Gastrocnemius medialis (tissue), 4 donors: ENCODE measurements at regions not wholly inside any gene's neighbourhood (a gene's known extent, or its start where the extent isn't known, plus 50 kb on each side); places are given as distances from the start of the nearest gene placed in this dataset.

Source experiments
- ATAC-seq, 2 donors: fragments of 150-250 bp; one replicate each; pipeline ENCODE4 v1.9.1; 2016
- DNase-seq, 2 donors: peaks; one replicate each; pipeline ENCODE4 v3.0.0-alpha.2; 2019
- H3K27ac ChIP-seq, 4 donors: fragments of 200-600 bp; sonication (generic); 1 replicate in 1 of 4; 2 replicates in 3 of 4; pipeline ENCODE4 v1.5.1; 2016 to 2018; ENCODE audit warnings: mild to moderate bottlenecking in 2 of 4, moderate library complexity in 1 of 4
- H3K27me3 ChIP-seq, 3 donors: fragments of 200-600 bp; sonication (generic) in 2 of 3; 1 replicate in 1 of 3; 2 replicates in 2 of 3; pipeline versions ENCODE4 v1.5.1 to v1.6.0; 2016 to 2019; ENCODE audit warnings: mild to moderate bottlenecking in 1 of 3, moderate library complexity in 1 of 3
- H3K36me3 ChIP-seq, 2 donors: fragments of 200-600 bp; sonication (generic) in 1 of 2; one replicate each; pipeline ENCODE4 v1.5.1; 2017 to 2018
- H3K4me1 ChIP-seq, 2 donors: fragments of 200-600 bp; sonication (generic) in 1 of 2; one replicate each; pipeline ENCODE4 v1.5.1; 2016 to 2017; ENCODE audit warnings: mild to moderate bottlenecking in 2 of 2
- H3K4me3 ChIP-seq, 4 donors: fragments of 200-600 bp; sonication (generic) in 3 of 4; 1 replicate in 1 of 4; 2 replicates in 3 of 4; pipeline ENCODE4 v1.5.1; 2016 to 2019; ENCODE audit warnings: mild to moderate bottlenecking in 2 of 4
- H3K9me3 ChIP-seq, 3 donors: fragments of 200-600 bp; sonication (generic) in 2 of 3; 1 replicate in 1 of 3; 2 replicates in 2 of 3; pipeline ENCODE4 v1.5.1; 2016 to 2019
- CTCF ChIP-seq, 5 experiments: fragments of 450-650 bp in 3 of 5; fragments of 200-600 bp in 2 of 5; sonication (generic) in 2 of 5; IDR thresholded peaks in 4 of 5; conservative IDR thresholded peaks in 1 of 5; 1 replicate in 4 of 5; 2 replicates in 1 of 5; pipeline ENCODE4 v1.5.1; 2016 to 2019; ENCODE audit warnings: antibody characterized with exemption in 5 of 5, mild to moderate bottlenecking in 3 of 5, moderate library complexity in 3 of 5
- POLR2A ChIP-seq, 2 donors: fragments of 450-650 bp; IDR thresholded peaks; one replicate each; pipeline ENCODE4 v1.6.1; 2017; ENCODE audit warnings: antibody characterized with exemption in 2 of 2, mild to moderate bottlenecking in 2 of 2, moderate library complexity in 2 of 2
- in situ Hi-C, 4 donors: fragments of 200-750 bp; cut with MboI; loops; one replicate each; pipeline versions ENCODE4 v1.15.0 to v1.8.0; 2017; ENCODE audit warnings: low sequenced_read_pairs in 4 of 4
- intact Hi-C: fragments of 100-400 bp; cut with DNase I; formaldehyde crosslinking; loops from one replicate; pipeline ENCODE4 v1.15.1; 2023; ENCODE audit warnings: low total_unique reads

GRCh38 chr9:6121707-6122106, 93.9 kb upstream of the IL33 start:
- no peak overlapping the region for H3K27ac ChIP-seq
- H3K4me1 ChIP-seq = peaks cover 8 to 15% of the 10 kb centered on the region in 2 donors
- in situ Hi-C loops = no loop called here
- H3K27me3 ChIP-seq = no peaks in the 10 kb centered on the region
- no peaks in the 10 kb centered on the region for H3K9me3 ChIP-seq
- DNase-seq (no peak), ATAC-seq (no peak)
- no peaks in the 10 kb centered on the region for H3K36me3 ChIP-seq
- TF ChIP-seq POLR2A (IDR thresholded peaks at IDR 0.05) (no peak), CTCF (IDR thresholded peaks at IDR 0.05 in 4 of 5, conservative IDR thresholded peaks at IDR 0.05 in 1 of 5) (no peak)
- no peak overlapping the region for H3K4me3 ChIP-seq
- intact Hi-C loops = no loop called here

GRCh38 chr9:6114424-6114823, 99.0 kb upstream of the RANBP6 start:
- intact Hi-C loops = no loop called here
- no peak overlapping the region for H3K4me3 ChIP-seq

GRCh38 chr9:6113819-6114218, 98.4 kb upstream of the RANBP6 start:
- H3K27ac ChIP-seq = no peak overlapping the region
- intact Hi-C loops = no loop called here
- H3K36me3 ChIP-seq = no peaks in the 10 kb centered on the region
- H3K27me3 ChIP-seq = no peaks in the 10 kb centered on the region
- TF ChIP-seq POLR2A (IDR thresholded peaks at IDR 0.05) = no peak
- TF ChIP-seq CTCF (IDR thresholded peaks at IDR 0.05 in 4 of 5, conservative IDR thresholded peaks at IDR 0.05 in 1 of 5) = no peak
- no peak for DNase-seq
- in situ Hi-C loops = no loop called here
- no peaks in the 10 kb centered on the region for H3K9me3 ChIP-seq
- H3K4me1 ChIP-seq = no peaks in the 10 kb centered on the region
- no peak overlapping the region for H3K4me3 ChIP-seq
- no peak for ATAC-seq

More at GRCh38 chr9:6114424-6114823, 99.0 kb upstream of the RANBP6 start:
- TF ChIP-seq POLR2A (IDR thresholded peaks at IDR 0.05) (no peak), CTCF (IDR thresholded peaks at IDR 0.05 in 4 of 5, conservative IDR thresholded peaks at IDR 0.05 in 1 of 5) (no peak)
- Histone ChIP-seq H3K27ac (no peak overlapping the region), H3K4me1 (no peaks in the 10 kb centered on the region), H3K27me3 (no peaks in the 10 kb centered on the region), H3K36me3 (no peaks in the 10 kb centered on the region), H3K9me3 (no peaks in the 10 kb centered on the region)
- no peak for ATAC-seq
- in situ Hi-C loops = no loop called here
- no peak for DNase-seq

- intact Hi-C loops = no loop called here
- in situ Hi-C loops = no loop called here
- ATAC-seq = no peak
These were observed 97.9 kb upstream of the RANBP6 start for GRCh38 chr9:6113312-6113711.

More at GRCh38 chr9:6113312-6113711, 97.9 kb upstream of the RANBP6 start:
- no peaks in the 10 kb centered on the region for H3K4me1 ChIP-seq
- H3K27me3 ChIP-seq = no peaks in the 10 kb centered on the region
- no peak overlapping the region for H3K27ac ChIP-seq
- no peak for TF ChIP-seq POLR2A (IDR thresholded peaks at IDR 0.05)
- no peak for TF ChIP-seq CTCF (IDR thresholded peaks at IDR 0.05 in 4 of 5, conservative IDR thresholded peaks at IDR 0.05 in 1 of 5)
- no peaks in the 10 kb centered on the region for H3K9me3 ChIP-seq
- no peak for DNase-seq
- no peaks in the 10 kb centered on the region for H3K36me3 ChIP-seq
- H3K4me3 ChIP-seq = no peak overlapping the region
